ENCODE measurements at regions not wholly inside any gene's neighbourhood (a gene's known extent, or its start where the extent isn't known, plus 50 kb on each side); places are given as distances from the start of the nearest gene placed in this dataset.

DNA sequence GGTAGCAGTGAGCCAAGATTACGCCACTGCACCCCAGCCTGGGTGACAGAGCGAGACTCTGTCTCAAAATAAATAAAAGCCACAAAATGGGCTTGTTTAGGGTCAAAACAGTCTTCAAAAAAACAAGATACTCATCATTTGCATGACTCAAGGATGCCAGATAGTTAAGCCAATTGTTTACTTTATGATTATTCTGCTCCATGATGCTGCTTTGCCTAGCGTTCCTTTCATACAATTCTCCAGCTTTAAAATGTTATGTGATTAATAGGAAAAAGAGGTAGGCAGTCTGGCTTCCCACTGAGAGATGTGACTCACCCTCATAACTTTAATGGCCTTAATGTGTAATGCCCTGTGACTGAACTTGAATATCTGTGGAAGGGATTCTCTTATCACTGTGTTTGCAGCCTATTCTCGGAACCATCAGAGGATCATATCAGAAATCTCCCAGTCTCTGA, 364.6 kb upstream of the TRPC7 start:
- TF ChIP-seq TAF1 (IDR thresholded peaks at IDR 0.05; ENCODE audit: borderline replicate concordance, insufficient read depth, low read length) = no peak
- TF ChIP-seq, protein P1, sequence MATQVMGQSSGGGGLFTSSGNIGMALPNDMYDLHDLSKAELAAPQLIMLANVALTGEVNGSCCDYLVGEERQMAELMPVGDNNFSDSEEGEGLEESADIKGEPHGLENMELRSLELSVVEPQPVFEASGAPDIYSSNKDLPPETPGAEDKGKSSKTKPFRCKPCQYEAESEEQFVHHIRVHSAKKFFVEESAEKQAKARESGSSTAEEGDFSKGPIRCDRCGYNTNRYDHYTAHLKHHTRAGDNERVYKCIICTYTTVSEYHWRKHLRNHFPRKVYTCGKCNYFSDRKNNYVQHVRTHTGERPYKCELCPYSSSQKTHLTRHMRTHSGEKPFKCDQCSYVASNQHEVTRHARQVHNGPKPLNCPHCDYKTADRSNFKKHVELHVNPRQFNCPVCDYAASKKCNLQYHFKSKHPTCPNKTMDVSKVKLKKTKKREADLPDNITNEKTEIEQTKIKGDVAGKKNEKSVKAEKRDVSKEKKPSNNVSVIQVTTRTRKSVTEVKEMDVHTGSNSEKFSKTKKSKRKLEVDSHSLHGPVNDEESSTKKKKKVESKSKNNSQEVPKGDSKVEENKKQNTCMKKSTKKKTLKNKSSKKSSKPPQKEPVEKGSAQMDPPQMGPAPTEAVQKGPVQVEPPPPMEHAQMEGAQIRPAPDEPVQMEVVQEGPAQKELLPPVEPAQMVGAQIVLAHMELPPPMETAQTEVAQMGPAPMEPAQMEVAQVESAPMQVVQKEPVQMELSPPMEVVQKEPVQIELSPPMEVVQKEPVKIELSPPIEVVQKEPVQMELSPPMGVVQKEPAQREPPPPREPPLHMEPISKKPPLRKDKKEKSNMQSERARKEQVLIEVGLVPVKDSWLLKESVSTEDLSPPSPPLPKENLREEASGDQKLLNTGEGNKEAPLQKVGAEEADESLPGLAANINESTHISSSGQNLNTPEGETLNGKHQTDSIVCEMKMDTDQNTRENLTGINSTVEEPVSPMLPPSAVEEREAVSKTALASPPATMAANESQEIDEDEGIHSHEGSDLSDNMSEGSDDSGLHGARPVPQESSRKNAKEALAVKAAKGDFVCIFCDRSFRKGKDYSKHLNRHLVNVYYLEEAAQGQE (IDR thresholded peaks at IDR 0.05; ENCODE audit: insufficient read depth in 1 of 2, low read depth in 2 of 2, low read length in 2 of 2) = no peak
